AG09309 (cell line): ENCODE measurements at regions not wholly inside any gene's neighbourhood (a gene's known extent, or its start where the extent isn't known, plus 50 kb on each side); places are given as distances from the start of the nearest gene placed in this dataset.

ENCODE experiments used
- DNase-seq: peaks from one replicate; pipeline ENCODE4 v3.0.0-alpha.2; 2010; ENCODE audit warnings: low read depth
- H3K4me3 ChIP-seq: 2 replicates; pipeline ENCODE4 v1.5.1; 2011; ENCODE audit warnings: mild to moderate bottlenecking, low read depth, low read length, moderate library complexity; ENCODE audit not compliant: control insufficient read depth
- CTCF ChIP-seq: IDR thresholded peaks from 2 replicates; pipeline ENCODE4 v1.5.1; 2011; ENCODE audit warnings: mild to moderate bottlenecking, low read depth, low read length, inconsistent platforms; ENCODE audit not compliant: insufficient read depth, control insufficient read depth; ENCODE audit errors: missing control alignments

DNA sequence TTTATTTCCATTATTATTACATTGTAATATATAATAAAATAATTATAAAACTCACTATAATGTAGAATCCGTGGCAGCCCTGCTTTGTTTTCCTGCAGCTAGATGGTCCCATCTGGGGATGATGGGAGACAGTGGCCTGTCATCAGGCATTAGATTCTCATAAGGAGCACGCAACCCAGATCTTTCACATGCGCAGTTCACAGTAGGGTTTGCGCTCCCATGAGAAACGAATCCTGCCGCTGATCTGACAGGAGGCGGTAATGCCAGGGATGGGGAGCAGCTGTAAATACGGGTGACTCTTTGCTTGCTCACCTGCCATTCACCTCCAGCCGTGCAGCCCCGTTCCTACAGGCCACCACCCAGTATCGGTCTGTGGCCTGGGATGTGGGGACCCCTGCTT is 1879.3 kb upstream of the WWC1 start:
- no peak for TF ChIP-seq CTCF
- no peak overlapping the region for H3K4me3 ChIP-seq
- DNase-seq = no peak

DNA sequence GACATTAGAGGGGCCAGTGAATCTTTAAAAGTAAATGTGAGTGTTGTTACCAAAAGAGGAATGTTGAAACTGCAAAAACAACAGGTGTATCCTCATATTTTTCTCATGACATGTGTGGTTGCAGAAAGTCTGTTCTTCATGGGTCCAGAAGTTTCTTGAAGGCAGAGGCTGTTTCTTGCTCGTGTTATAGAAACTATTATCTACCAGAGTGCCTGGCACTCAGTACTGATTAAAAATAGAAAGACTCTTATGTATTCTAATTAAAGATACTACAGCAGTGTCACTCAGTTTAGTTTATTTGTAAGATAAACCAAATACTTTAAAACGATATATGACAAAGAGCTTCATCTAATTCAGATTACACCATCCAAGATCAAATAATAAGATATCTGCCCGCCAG is 1864.2 kb upstream of the WWC1 start:
- TF ChIP-seq CTCF = no peak
- no peak for DNase-seq
- no peak overlapping the region for H3K4me3 ChIP-seq

DNA sequence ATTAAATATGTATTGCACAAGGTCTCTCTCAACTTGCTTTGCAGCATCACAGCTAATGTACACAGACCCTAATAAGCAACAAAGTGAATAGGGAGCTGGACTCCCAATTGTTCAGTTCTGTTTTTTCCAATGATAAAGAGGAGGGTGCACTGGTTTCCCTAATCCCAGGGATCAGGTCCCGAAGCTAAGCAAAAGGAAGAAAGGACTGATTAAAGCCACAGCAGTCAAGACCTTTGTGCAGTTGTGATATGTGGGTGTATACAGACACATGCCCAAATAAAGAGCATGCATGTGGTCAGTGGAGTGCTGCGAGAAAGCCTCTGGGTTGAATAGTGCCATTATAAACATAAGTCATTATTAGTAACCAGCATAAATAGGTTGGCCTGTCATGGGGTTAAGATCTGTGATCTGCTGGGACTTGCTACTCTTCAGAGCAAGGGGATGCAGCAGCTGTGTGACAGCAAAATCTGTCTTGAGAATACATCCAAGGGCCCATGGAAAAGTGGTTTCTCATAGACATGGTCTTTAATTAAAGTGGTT is 1863.1 kb upstream of the WWC1 start:
- no peak for DNase-seq
- no peak overlapping the region for H3K4me3 ChIP-seq
- TF ChIP-seq CTCF = no peak

DNA sequence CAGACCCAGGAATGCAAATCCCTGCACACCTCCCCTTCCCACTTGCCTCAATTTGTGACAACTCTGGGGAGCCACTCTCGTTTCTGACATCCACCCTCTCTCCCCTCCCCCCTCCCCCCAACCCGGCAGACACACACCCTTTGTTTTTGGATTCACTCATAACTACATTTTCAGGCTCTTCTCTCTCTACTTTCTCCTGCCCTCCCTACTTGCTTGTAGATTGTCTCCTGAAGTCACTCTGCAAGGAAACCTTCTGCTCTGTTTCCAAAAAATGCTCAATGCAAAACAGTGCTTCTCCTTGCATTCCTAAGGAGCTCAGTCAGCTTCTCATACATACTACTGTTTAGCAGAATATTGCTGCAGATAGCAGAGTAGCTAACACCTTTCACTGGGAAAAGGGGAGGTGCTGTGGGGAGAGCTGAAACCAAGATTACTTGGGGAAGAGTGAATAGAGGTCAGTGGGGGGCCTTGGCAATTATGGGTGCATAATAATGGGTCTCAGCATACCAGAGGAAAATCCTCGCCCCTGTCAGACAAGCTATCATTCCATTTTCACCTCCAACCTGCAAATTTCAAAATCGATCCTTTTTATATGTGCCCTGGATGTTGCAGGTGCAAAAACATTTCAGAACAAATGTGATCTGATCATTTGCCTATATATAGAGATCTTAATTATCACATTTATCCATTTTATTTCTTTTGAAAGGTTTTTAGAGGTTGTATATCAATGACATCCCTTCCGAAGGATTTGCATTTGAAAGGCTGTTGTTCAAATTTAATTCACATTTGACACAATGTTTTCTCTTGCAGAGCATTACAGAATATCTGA is 1860.7 kb upstream of the WWC1 start:
- H3K4me3 ChIP-seq = no peak overlapping the region
- no peak for TF ChIP-seq CTCF
- DNase-seq = no peak

DNA sequence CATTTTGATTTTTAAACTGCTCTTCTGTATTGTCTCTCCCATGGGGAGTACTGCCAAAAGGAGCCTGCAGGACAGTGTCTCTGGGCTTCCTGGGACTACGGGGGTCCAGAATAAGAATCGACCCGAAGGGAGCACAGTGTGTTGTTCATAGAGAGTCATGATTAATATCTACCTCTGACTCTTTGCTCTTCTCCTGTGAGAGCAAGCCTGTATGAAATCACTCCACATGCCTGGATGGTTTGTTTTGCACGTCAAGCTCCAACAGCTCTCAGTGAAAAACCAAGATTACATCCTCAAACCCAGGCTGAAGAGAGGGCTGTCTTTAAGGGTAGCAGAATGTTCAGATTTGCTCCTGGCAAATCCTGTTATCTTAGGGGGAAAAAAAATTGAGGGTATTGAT is 1860.0 kb upstream of the WWC1 start:
- no peak for DNase-seq
- H3K4me3 ChIP-seq = no peak overlapping the region
- TF ChIP-seq CTCF = no peak

- no peak for TF ChIP-seq CTCF
Observed at GRCh38 chr5:166433679-166434078, 1857.8 kb upstream of the WWC1 start.

More at GRCh38 chr5:166433679-166434078, 1857.8 kb upstream of the WWC1 start:
- DNase-seq = no peak
- no peak overlapping the region for H3K4me3 ChIP-seq
